ENCODE measurements at regions not wholly inside any gene's neighbourhood (a gene's known extent, or its start where the extent isn't known, plus 50 kb on each side); places are given as distances from the start of the nearest gene placed in this dataset.

DNA sequence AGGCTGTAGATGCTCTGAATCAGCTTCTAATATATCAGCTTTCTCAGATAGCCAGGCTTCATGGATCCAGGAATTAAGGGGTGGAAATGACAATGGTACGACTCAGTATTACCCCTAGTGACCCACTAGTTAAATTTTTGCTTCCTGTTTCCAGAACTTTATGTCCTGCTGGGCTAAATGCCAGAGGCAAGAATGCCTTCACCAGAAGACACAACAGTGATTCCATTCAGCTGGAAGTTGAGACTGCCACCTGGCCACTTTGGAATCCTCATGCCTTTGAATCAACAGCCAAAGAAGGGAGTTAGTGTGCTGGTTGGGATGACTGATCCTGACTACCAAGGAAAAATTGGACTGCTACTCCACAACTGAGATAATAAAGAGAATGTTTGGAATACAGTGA, 239.1 kb downstream of the ASXL3 start:
- ChIA-PET POLR2A (no interaction called here), CTCF (no interaction called here)
- Histone ChIP-seq H3K27ac (ENCODE audit: low read depth, low read length) (no peak overlapping the region), H3K27me3 (ENCODE audit: control insufficient read depth, insufficient read depth, low read length) (no peaks in the 10 kb centered on the region), H3K9me3 (ENCODE audit: control insufficient read depth, insufficient read depth, low read length) (no peaks in the 10 kb centered on the region), H3K4me3 (ENCODE audit: low read depth, low read length) (no peak overlapping the region)
- no peak for DNase-seq (ENCODE audit: low read depth, low spot score)
- TF ChIP-seq, protein P1, sequence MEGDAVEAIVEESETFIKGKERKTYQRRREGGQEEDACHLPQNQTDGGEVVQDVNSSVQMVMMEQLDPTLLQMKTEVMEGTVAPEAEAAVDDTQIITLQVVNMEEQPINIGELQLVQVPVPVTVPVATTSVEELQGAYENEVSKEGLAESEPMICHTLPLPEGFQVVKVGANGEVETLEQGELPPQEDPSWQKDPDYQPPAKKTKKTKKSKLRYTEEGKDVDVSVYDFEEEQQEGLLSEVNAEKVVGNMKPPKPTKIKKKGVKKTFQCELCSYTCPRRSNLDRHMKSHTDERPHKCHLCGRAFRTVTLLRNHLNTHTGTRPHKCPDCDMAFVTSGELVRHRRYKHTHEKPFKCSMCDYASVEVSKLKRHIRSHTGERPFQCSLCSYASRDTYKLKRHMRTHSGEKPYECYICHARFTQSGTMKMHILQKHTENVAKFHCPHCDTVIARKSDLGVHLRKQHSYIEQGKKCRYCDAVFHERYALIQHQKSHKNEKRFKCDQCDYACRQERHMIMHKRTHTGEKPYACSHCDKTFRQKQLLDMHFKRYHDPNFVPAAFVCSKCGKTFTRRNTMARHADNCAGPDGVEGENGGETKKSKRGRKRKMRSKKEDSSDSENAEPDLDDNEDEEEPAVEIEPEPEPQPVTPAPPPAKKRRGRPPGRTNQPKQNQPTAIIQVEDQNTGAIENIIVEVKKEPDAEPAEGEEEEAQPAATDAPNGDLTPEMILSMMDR (IDR thresholded peaks at IDR 0.05; ENCODE audit: low read depth, low read length) = no peak

DNA sequence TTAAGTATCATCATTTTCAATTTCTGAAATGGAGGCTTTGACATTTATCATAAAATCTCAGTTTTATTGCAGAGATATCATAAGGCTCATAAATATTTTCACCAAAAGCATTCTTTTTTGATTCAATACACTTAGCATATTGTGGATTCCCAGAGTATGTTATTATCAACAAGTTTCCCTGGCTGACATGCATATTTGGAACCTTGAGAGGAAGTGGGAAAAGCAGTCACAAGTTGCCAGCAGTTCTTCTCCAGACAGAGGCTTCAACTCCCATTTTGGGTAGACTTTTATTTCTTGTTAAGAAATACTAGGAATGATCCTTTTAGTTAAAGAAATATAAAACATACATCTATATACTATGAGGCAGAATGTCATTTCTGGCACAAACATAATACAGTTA, 236.5 kb downstream of the ASXL3 start:
- no peak overlapping the region for H3K27ac ChIP-seq (ENCODE audit: low read depth, low read length)
- H3K4me3 ChIP-seq (ENCODE audit: low read depth, low read length) = no peak overlapping the region
- TF ChIP-seq, protein P1 (IDR thresholded peaks at IDR 0.05; ENCODE audit: low read depth, low read length) = no peak
- no peaks in the 10 kb centered on the region for H3K9me3 ChIP-seq (ENCODE audit: control insufficient read depth, insufficient read depth, low read length)
- no peaks in the 10 kb centered on the region for H3K27me3 ChIP-seq (ENCODE audit: control insufficient read depth, insufficient read depth, low read length)
- ChIA-PET CTCF (no interaction called here), POLR2A (no interaction called here)
- no peak for DNase-seq (ENCODE audit: low read depth, low spot score)

DNA sequence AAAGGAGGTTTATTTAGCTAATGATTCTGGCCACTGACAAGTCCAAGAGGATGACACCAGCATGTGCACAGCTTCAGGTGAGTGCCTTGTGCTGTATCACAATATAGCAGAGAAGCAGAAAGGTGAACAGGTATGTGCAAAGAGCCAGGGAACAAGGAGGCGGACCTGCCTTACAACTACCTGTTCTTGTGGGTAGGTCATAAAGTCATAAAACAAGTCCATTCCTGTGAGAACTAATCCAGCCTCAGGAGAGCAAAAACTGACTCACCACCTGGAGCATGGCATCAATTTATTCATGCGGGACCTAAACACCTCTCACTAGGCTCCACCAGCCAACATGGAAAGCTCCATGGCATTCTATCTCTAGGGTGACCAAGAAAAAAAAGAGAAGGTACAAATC, 234.2 kb downstream of the ASXL3 start:
- no peak overlapping the region for H3K27ac ChIP-seq (ENCODE audit: low read depth, low read length)
- H3K4me3 ChIP-seq (ENCODE audit: low read depth, low read length) = no peak overlapping the region
- TF ChIP-seq, protein P1 (IDR thresholded peaks at IDR 0.05; ENCODE audit: low read depth, low read length) = no peak
- POLR2A ChIA-PET = no interaction called here
- no peak for DNase-seq (ENCODE audit: low read depth, low spot score)
- H3K9me3 ChIP-seq (ENCODE audit: control insufficient read depth, insufficient read depth, low read length) = no peaks in the 10 kb centered on the region
- CTCF ChIA-PET = no interaction called here
- no peaks in the 10 kb centered on the region for H3K27me3 ChIP-seq (ENCODE audit: control insufficient read depth, insufficient read depth, low read length)

DNA sequence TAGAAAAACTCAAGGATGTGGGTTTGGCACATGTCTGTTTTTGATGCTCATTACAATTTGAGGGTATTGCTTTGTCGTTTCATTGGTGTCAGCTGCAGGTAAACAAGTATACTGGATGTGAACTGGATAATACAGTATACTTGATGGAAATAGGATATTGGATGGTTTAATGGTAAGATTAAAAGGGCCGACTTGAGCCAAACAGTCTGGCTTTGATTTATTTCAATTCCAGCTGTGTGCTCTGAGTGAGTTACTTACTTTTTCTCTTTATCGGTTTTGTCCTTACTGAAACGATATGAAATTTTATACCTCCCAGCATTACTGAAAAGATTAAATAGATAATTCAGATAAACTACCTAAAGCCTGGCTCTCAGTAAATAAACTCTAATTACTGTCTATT, 227.6 kb downstream of the ASXL3 start:
- no peaks in the 10 kb centered on the region for H3K27me3 ChIP-seq (ENCODE audit: control insufficient read depth, insufficient read depth, low read length)
- TF ChIP-seq, protein P1 (IDR thresholded peaks at IDR 0.05; ENCODE audit: low read depth, low read length) = no peak
- ChIA-PET CTCF (no interaction called here), POLR2A (no interaction called here)
- no peak overlapping the region for H3K27ac ChIP-seq (ENCODE audit: low read depth, low read length)
- H3K9me3 ChIP-seq (ENCODE audit: control insufficient read depth, insufficient read depth, low read length) = no peaks in the 10 kb centered on the region
- no peak overlapping the region for H3K4me3 ChIP-seq (ENCODE audit: low read depth, low read length)
- DNase-seq (ENCODE audit: low read depth, low spot score) = no peak

DNA sequence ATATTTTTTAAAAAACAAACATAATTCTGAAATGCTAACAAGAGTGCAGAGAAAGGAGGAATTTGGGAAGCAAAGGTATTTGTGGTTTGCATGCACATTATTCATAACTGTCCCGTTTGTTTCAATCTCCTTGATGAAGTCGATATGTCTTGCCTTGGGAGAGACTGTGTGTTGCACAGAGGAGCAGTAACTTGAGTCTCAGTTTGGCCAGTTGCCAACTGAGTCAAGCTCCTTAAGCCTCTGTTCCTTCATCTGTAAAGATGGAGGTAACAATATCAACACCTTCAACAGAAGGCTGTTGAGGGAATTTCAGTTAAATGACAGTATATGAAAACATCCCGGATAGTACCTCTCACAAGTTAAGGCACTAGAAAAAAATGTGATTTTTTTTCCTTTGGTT, 226.2 kb downstream of the ASXL3 start:
- ChIA-PET POLR2A (no interaction called here), CTCF (no interaction called here)
- Histone ChIP-seq H3K27me3 (ENCODE audit: control insufficient read depth, insufficient read depth, low read length) (no peaks in the 10 kb centered on the region), H3K4me3 (ENCODE audit: low read depth, low read length) (no peak overlapping the region), H3K9me3 (ENCODE audit: control insufficient read depth, insufficient read depth, low read length) (no peaks in the 10 kb centered on the region), H3K27ac (ENCODE audit: low read depth, low read length) (no peak overlapping the region)
- no peak for DNase-seq (ENCODE audit: low read depth, low spot score)
- TF ChIP-seq, protein P1 (IDR thresholded peaks at IDR 0.05; ENCODE audit: low read depth, low read length) = no peak

Measured in AG04450 (cell line).